GM12878 (cell line): ENCODE measurements at regions not wholly inside any gene's neighbourhood (a gene's known extent, or its start where the extent isn't known, plus 50 kb on each side); places are given as distances from the start of the nearest gene placed in this dataset.

ENCODE experiments used
- ATAC-seq: fragments of 200-7000 bp; cut with Tn5 transposase; 3 replicates; pipeline ENCODE4 v1.9.1; 2020; ENCODE audit warnings: mild to moderate bottlenecking, moderate library complexity
- BruUV-seq: library from RNA; stranded (reverse); fragments of 400-500 nt; replicated peaks from 2 replicates; lab custom pipeline; 2021; lab: Mats Ljungman, UMichigan
- CTCF ChIA-PET: fragments of 300-600 bp; sonication (Branson Sonifier 250); formaldehyde crosslinking; extraction: SDS; loops from one replicate; lab custom pipeline; 2021; ENCODE audit warnings: inconsistent platforms; lab: Yijun Ruan, JAX
- POLR2A ChIA-PET: fragments of 350-600 bp; formaldehyde crosslinking; extraction: SDS; loops from one replicate; lab custom pipeline; 2021; ENCODE audit warnings: inconsistent platforms; lab: Charles Lee
- RAD21 ChIA-PET: fragments of 300-600 bp; sonication (Branson Sonifier 250); formaldehyde crosslinking; loops from one replicate; lab custom pipeline; 2023; ENCODE audit warnings: antibody characterized with exemption; ENCODE audit not compliant: unreplicated experiment; lab: Charles Lee
- SMC1A ChIA-PET: fragments of 300-600 bp; sonication (Branson Sonifier 250); formaldehyde crosslinking; loops from one replicate; lab custom pipeline; 2023; ENCODE audit not compliant: unreplicated experiment, uncharacterized antibody; lab: Charles Lee
- DNase-seq: peaks from one replicate; pipeline ENCODE4 v3.0.0-alpha.2; 2011; ENCODE audit warnings: low read depth, low spot score
- FAIRE-seq: peaks from 3 replicates; lab custom pipeline; 2011; peaks lifted over from hg19 to GRCh38; lab: Jason Lieb, UNC
- H2AFZ ChIP-seq: 2 replicates; pipeline ENCODE4 v1.6.0; 2011; ENCODE audit warnings: low read depth, low read length, control low read depth; ENCODE audit not compliant: control insufficient read depth
- H3K27ac ChIP-seq: 2 replicates; pipeline ENCODE4 v1.5.1; 2011; ENCODE audit warnings: control low read depth; ENCODE audit not compliant: control insufficient read depth, insufficient read depth
- H3K27me3 ChIP-seq, 2 experiments: replicated peaks in 1 of 2; 2 replicates each; pipeline versions ENCODE4 v1.6.0 to v1.6.1; 2011; ENCODE audit warnings: low read length in 1 of 2; ENCODE audit not compliant: control insufficient read depth in 2 of 2, insufficient read depth in 2 of 2
- H3K36me3 ChIP-seq, 2 experiments: 2 replicates each; pipeline ENCODE4 v1.5.1; 2011; ENCODE audit warnings: low read length in 1 of 2; ENCODE audit not compliant: control insufficient read depth in 2 of 2, insufficient read depth in 2 of 2
- H3K4me1 ChIP-seq: 2 replicates; pipeline ENCODE4 v1.6.1; 2011; ENCODE audit warnings: mild to moderate bottlenecking, low read length, moderate library complexity, mixed read lengths; ENCODE audit not compliant: control insufficient read depth, insufficient read depth
- H3K4me2 ChIP-seq: 2 replicates; pipeline ENCODE4 v1.6.0; 2011; ENCODE audit warnings: control low read depth; ENCODE audit not compliant: control insufficient read depth, insufficient read depth
- H3K4me3 ChIP-seq: fragments of 200-600 bp; sonication (generic); 2 replicates; pipeline ENCODE4 v1.5.1; 2016
- H3K79me2 ChIP-seq: 2 replicates; pipeline ENCODE4 v1.6.0; 2011; ENCODE audit warnings: low read length; ENCODE audit not compliant: control insufficient read depth, insufficient read depth
- H3K9ac ChIP-seq: 2 replicates; pipeline ENCODE4 v1.8.0; 2011; ENCODE audit warnings: low read length, control low read depth, mixed read lengths; ENCODE audit not compliant: control insufficient read depth, insufficient read depth
- H3K9me3 ChIP-seq: replicated peaks from 3 replicates; pipeline ENCODE4 v1.5.1; 2011; ENCODE audit warnings: mild to moderate bottlenecking, low read length; ENCODE audit not compliant: control insufficient read depth, insufficient read depth
- H4K20me1 ChIP-seq: 2 replicates; pipeline ENCODE4 v1.6.0; 2011; ENCODE audit not compliant: control insufficient read depth, insufficient read depth
- BCL11A ChIP-seq: IDR thresholded peaks from 2 replicates; pipeline ENCODE4 v1.6.1; 2011; ENCODE audit warnings: low read depth, low read length
- HSF1 ChIP-seq: fragments of 150-350 bp; IDR thresholded peaks from 2 replicates; pipeline ENCODE4 v1.6.1; 2014; ENCODE audit warnings: mild to moderate bottlenecking, low read depth, low read length
- JUNB ChIP-seq: IDR thresholded peaks from 2 replicates; pipeline ENCODE4 v1.6.1; 2016; ENCODE audit warnings: antibody characterized with exemption, mild to moderate bottlenecking
- MEF2A ChIP-seq: IDR thresholded peaks from 2 replicates; pipeline ENCODE4 v1.6.1; 2011; ENCODE audit warnings: low read depth, mild to moderate bottlenecking, low read length, moderate library complexity; ENCODE audit not compliant: insufficient read depth
- MXI1 ChIP-seq: fragments of 150-350 bp; IDR thresholded peaks from 2 replicates; pipeline ENCODE4 v1.6.1; 2011; ENCODE audit warnings: low read depth, mild to moderate bottlenecking, inconsistent platforms, low read length, improper control_type of control experiment
- PRDM15 ChIP-seq: fragments of 450-650 bp; formaldehyde crosslinking; IDR thresholded peaks from 2 replicates; pipeline ENCODE4 v1.4.0; 2020; ENCODE audit warnings: mild to moderate bottlenecking, moderate library complexity
- RB1 ChIP-seq: fragments of 450-650 bp; formaldehyde crosslinking; IDR thresholded peaks from 2 replicates; pipeline ENCODE4 v1.6.1; 2017; ENCODE audit warnings: mild to moderate bottlenecking, borderline replicate concordance
- SPI1 ChIP-seq: IDR thresholded peaks from 2 replicates; pipeline ENCODE4 v1.6.1; 2011; ENCODE audit warnings: low read depth, mild to moderate bottlenecking, low read length, moderate library complexity, borderline replicate concordance; ENCODE audit not compliant: insufficient read depth
- SUZ12 ChIP-seq: fragments of 200-600 bp; sonication (generic); IDR thresholded peaks from one replicate; pipeline ENCODE4 v1.6.1; 2018; ENCODE audit warnings: antibody characterized with exemption, mild to moderate bottlenecking; ENCODE audit not compliant: unreplicated experiment
- ZNF207 ChIP-seq: fragments of 450-650 bp; IDR thresholded peaks from 2 replicates; pipeline ENCODE4 v1.6.1; 2014; ENCODE audit warnings: antibody characterized with exemption, mild to moderate bottlenecking, borderline replicate concordance
- WGBS: methylation state at CpG from one replicate; pipeline ENCODE4 v1.1.6; 2016; ENCODE audit warnings: low lambda C conversion rate; ENCODE audit not compliant: insufficient replicate concordance, insufficient coverage; ENCODE audit errors: missing lambda C conversion rate; 5-methylcytosine and 5-hydroxymethylcytosine counted together
- in situ Hi-C: fragments of 300-500 bp; cut with MboI; formaldehyde crosslinking; loops from 9 replicates; pipeline ENCODE4 v1.14.3; 2018; ENCODE audit warnings: mixed read lengths
- intact Hi-C: fragments of 100-400 bp; cut with micrococcal nuclease; formaldehyde crosslinking; loops from one replicate; pipeline ENCODE4 v1.14.2; 2022; ENCODE audit not compliant: unreplicated experiment
- TF ChIP-seq, protein P1 (sequence below): IDR thresholded peaks from 2 replicates; pipeline ENCODE4 v1.6.1; 2012; ENCODE audit warnings: low read depth, low read length, improper control_type of control experiment

DNA sequence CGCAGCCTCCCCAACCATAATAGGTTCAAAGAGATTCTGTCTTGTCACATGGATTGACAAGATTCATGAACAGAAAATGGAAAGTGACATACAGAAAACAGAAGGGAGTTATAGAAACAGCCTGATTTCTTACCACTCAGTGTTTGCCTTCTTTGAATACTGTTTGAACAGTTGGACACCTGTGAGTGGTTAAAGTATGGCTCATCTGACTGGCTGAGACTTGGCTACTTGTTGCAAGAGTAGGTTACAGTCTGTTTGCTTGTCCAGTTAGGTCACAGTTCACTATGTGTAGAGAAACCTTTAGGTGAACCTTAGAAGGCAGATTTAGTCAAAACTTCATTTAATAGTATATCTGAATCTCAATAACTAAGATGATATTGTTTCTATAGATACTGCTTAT, 1003.9 kb upstream of the EPHA6 start:
- no peak overlapping the region for H3K4me2 ChIP-seq
- ChIA-PET POLR2A (no interaction called here), RAD21 (no interaction called here), CTCF (no interaction called here), SMC1A (interaction anchor here (0.7 kb wide), 1 partner anchor 284 kb away, joined by 3 read pairs; no protein-coding TSS in a partner anchor)
- H3K4me3 ChIP-seq: no peak overlapping the region
- no peaks in the 10 kb centered on the region for H3K4me1 ChIP-seq
- DNase-seq (no peak), FAIRE-seq (no peak), ATAC-seq (no peak)
- no peak overlapping the region for H3K27ac ChIP-seq
- H2AFZ ChIP-seq: no peak overlapping the region
- no peak overlapping the region for H3K9ac ChIP-seq
- in situ Hi-C loops (no loop called here), intact Hi-C loops (no loop called here)
- TF ChIP-seq MXI1 (no peak), HSF1 (no peak), SUZ12 (no peak), BCL11A (no peak), RB1 (no peak), MEF2A (no peak), ZNF207 (no peak), JUNB (no peak), PRDM15 (CRISPR knock-in tag) (no peak), SPI1 (no peak)
- TF ChIP-seq, protein P1, sequence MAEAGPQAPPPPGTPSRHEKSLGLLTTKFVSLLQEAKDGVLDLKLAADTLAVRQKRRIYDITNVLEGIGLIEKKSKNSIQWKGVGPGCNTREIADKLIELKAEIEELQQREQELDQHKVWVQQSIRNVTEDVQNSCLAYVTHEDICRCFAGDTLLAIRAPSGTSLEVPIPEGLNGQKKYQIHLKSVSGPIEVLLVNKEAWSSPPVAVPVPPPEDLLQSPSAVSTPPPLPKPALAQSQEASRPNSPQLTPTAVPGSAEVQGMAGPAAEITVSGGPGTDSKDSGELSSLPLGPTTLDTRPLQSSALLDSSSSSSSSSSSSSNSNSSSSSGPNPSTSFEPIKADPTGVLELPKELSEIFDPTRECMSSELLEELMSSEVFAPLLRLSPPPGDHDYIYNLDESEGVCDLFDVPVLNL: no peak
- no peaks in the 10 kb centered on the region for H3K79me2 ChIP-seq
- no peaks in the 10 kb centered on the region for H3K9me3 ChIP-seq
- WGBS: 92% methylated on average over 1 of the region's 1 CpG
- no peaks in the 10 kb centered on the region for H4K20me1 ChIP-seq
- no TSS peak for BruUV-seq
- H3K27me3 ChIP-seq: no peaks in the 10 kb centered on the region
- no peaks in the 10 kb centered on the region for H3K36me3 ChIP-seq
